ENCODE measurements at regions not wholly inside any gene's neighbourhood (a gene's known extent, or its start where the extent isn't known, plus 50 kb on each side); places are given as distances from the start of the nearest gene placed in this dataset.

DNA sequence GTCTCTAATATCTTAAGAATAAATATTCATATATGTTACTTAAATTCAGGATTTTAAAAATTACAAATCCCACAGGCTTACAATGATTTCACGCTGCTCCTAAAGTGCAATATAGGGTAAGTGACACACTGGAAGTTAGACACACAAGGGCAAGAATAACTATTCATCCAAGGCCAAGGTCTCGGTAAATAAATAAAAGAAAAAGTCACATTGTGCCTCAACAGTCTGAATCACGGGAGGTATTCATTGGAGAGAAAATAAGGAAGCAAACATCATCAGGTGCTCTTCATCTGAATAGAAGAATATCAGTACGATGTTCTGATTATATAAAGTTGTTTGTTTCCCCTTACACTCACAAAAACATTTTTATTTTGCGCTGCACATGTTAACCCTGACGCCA lies 820.2 kb downstream of the TRIB2 start:
- TF ChIP-seq CTCF (conservative IDR thresholded peaks at IDR 0.05; ENCODE audit: low read length) (no peak), EZH2phosphoT487 (IDR thresholded peaks at IDR 0.05; ENCODE audit: borderline replicate concordance, low read depth, low read length) (no peak)
